SK-N-SH treated with all-trans-retinoic acid at 6 μM for 48 hours (cell line): ENCODE measurements at regions not wholly inside any gene's neighbourhood (a gene's known extent, or its start where the extent isn't known, plus 50 kb on each side); places are given as distances from the start of the nearest gene placed in this dataset.

Experiments
- ATAC-seq: fragments of 200-7000 bp; cut with Tn5 transposase; 3 replicates; pipeline ENCODE4 v1.9.1; 2020; ENCODE audit warnings: mild to moderate bottlenecking, moderate library complexity
- ARNTL ChIP-seq: fragments of 450-650 bp; formaldehyde crosslinking; IDR thresholded peaks from 2 replicates; pipeline ENCODE4 v1.5.0; 2020; ENCODE audit warnings: low read depth, mild to moderate bottlenecking, moderate library complexity, borderline replicate concordance
- BACH2 ChIP-seq: fragments of 250-450 bp; sonication (Bioruptor Pico); IDR thresholded peaks from 2 replicates; pipeline ENCODE4 v1.9.0; 2021; ENCODE audit warnings: mild to moderate bottlenecking, borderline replicate concordance
- CSDC2 ChIP-seq: fragments of 250-450 bp; sonication (Bioruptor Pico); IDR thresholded peaks from 2 replicates; pipeline ENCODE4 v1.5.0; 2020; ENCODE audit warnings: mild to moderate bottlenecking, moderate library complexity
- ESRRG ChIP-seq: fragments of 250-450 bp; sonication (Bioruptor Pico); IDR thresholded peaks from 2 replicates; pipeline ENCODE4 v1.6.1; 2021; ENCODE audit warnings: mild to moderate bottlenecking
- GLIS3 ChIP-seq: fragments of 250-450 bp; sonication (Bioruptor Pico); IDR thresholded peaks from 2 replicates; pipeline ENCODE4 v1.5.0; 2020; ENCODE audit warnings: mild to moderate bottlenecking, moderate library complexity
- OSR1 ChIP-seq: fragments of 250-450 bp; sonication (Bioruptor Pico); IDR thresholded peaks from 2 replicates; pipeline ENCODE4 v1.8.0; 2022; ENCODE audit warnings: moderate library complexity, mild to moderate bottlenecking, inconsistent platforms
- PATZ1 ChIP-seq: fragments of 250-450 bp; sonication (Bioruptor Pico); IDR thresholded peaks from 2 replicates; pipeline ENCODE4 v1.8.0; 2020; ENCODE audit warnings: mild to moderate bottlenecking, moderate library complexity, borderline replicate concordance
- POU6F1 ChIP-seq: fragments of 250-450 bp; sonication (Bioruptor Pico); IDR thresholded peaks from 2 replicates; pipeline ENCODE4 v1.8.0; 2021; ENCODE audit warnings: low read depth, mild to moderate bottlenecking, moderate library complexity, borderline replicate concordance
- PPARA ChIP-seq: fragments of 250-450 bp; sonication (Bioruptor Pico); IDR thresholded peaks from 2 replicates; pipeline ENCODE4 v1.5.0; 2020; ENCODE audit warnings: mild to moderate bottlenecking, borderline replicate concordance
- RARB ChIP-seq: fragments of 250-450 bp; sonication (Bioruptor Pico); IDR thresholded peaks from 2 replicates; pipeline ENCODE4 v1.8.0; 2021; ENCODE audit warnings: mild to moderate bottlenecking, moderate library complexity
- SNAI2 ChIP-seq: fragments of 250-450 bp; sonication (Bioruptor Pico); IDR thresholded peaks from 2 replicates; pipeline ENCODE4 v1.5.0; 2020; ENCODE audit warnings: mild to moderate bottlenecking, moderate library complexity
- TCF4 ChIP-seq: fragments of 250-450 bp; sonication (Bioruptor Pico); IDR thresholded peaks from 2 replicates; pipeline ENCODE4 v1.8.0; 2021; ENCODE audit warnings: mild to moderate bottlenecking, moderate library complexity, borderline replicate concordance
- TOX ChIP-seq: fragments of 250-450 bp; sonication (Bioruptor Pico); IDR thresholded peaks from 2 replicates; pipeline ENCODE4 v1.8.0; 2021; ENCODE audit warnings: mild to moderate bottlenecking, moderate library complexity, borderline replicate concordance
- TSHZ2 ChIP-seq: fragments of 250-450 bp; sonication (Bioruptor Pico); IDR thresholded peaks from 2 replicates; pipeline ENCODE4 v1.5.0; 2020; ENCODE audit warnings: mild to moderate bottlenecking, moderate library complexity
- ZC3H10 ChIP-seq: fragments of 250-450 bp; sonication (Bioruptor Pico); IDR thresholded peaks from 2 replicates; pipeline ENCODE4 v1.5.1; 2021; ENCODE audit warnings: mild to moderate bottlenecking, moderate library complexity
- ZFP3 ChIP-seq: fragments of 250-450 bp; sonication (Bioruptor Pico); IDR thresholded peaks from 2 replicates; pipeline ENCODE4 v1.5.0; 2020; ENCODE audit warnings: mild to moderate bottlenecking, moderate library complexity
- ZFP30 ChIP-seq: fragments of 450-650 bp; formaldehyde crosslinking; IDR thresholded peaks from 2 replicates; pipeline ENCODE4 v1.5.0; 2022; ENCODE audit warnings: mild to moderate bottlenecking, moderate library complexity
- ZNF565 ChIP-seq: fragments of 450-650 bp; formaldehyde crosslinking; conservative IDR thresholded peaks from 2 replicates; pipeline ENCODE4 v1.5.0; 2020; ENCODE audit warnings: low read depth, mild to moderate bottlenecking, moderate library complexity
- ZNF70 ChIP-seq: fragments of 450-650 bp; formaldehyde crosslinking; IDR thresholded peaks from 2 replicates; pipeline ENCODE4 v1.5.0; 2020; ENCODE audit warnings: mild to moderate bottlenecking, moderate library complexity
- TF ChIP-seq, protein P1 (sequence below): fragments of 250-450 bp; sonication (Bioruptor Pico); IDR thresholded peaks from 2 replicates; pipeline ENCODE4 v1.5.1; 2020; ENCODE audit warnings: low read depth, mild to moderate bottlenecking, moderate library complexity

DNA sequence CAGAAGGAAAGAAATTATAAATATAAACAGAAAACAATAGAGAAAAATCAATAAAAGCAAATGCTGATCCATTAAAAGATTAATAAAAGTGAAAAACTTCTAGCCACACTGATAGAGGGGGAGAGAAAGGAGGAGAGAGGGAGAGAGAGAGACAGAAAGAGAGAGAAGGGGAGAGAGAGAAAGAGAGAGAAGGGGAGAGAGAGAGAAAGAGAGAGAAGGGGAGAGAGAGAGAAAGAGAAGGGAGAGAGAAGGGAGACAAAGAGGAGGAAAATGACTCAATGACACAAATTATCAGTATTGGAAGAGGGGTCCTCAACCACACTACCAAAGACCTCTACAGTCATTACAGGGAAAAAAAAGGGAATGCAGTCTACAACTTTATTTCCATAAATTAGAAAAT lies 94.4 kb upstream of the VIPR2 start:
- no peak for ATAC-seq
- TF ChIP-seq ESRRG (CRISPR knock-in tag) (no peak), ZFP3 (CRISPR knock-in tag) (no peak), ZFP30 (CRISPR knock-in tag) (no peak), ZC3H10 (CRISPR knock-in tag) (no peak), OSR1 (CRISPR knock-in tag) (no peak), RARB (no peak), POU6F1 (CRISPR knock-in tag) (no peak), PPARA (CRISPR knock-in tag) (no peak), TSHZ2 (CRISPR knock-in tag) (no peak), ZNF70 (no peak), CSDC2 (CRISPR knock-in tag) (no peak), TCF4 (CRISPR knock-in tag) (no peak)

GRCh38 chr7:159238541-159238940 lies 93.9 kb upstream of the VIPR2 start:
- no peak for ATAC-seq
- TF ChIP-seq ZNF70 (no peak), ZC3H10 (CRISPR knock-in tag) (no peak), ESRRG (CRISPR knock-in tag) (no peak), OSR1 (CRISPR knock-in tag) (no peak), GLIS3 (CRISPR knock-in tag) (no peak), BACH2 (CRISPR knock-in tag) (no peak), PATZ1 (no peak), ZFP3 (CRISPR knock-in tag) (no peak), CSDC2 (CRISPR knock-in tag) (no peak)

- no peak for TF ChIP-seq OSR1 (CRISPR knock-in tag)
- TF ChIP-seq GLIS3 (CRISPR knock-in tag): no peak
- no peak for TF ChIP-seq ESRRG (CRISPR knock-in tag)
- no peak for TF ChIP-seq SNAI2
- TF ChIP-seq ZNF565 (CRISPR knock-in tag): no peak
- TF ChIP-seq POU6F1 (CRISPR knock-in tag): no peak
- TF ChIP-seq ARNTL (CRISPR knock-in tag): no peak
- TF ChIP-seq, protein P1, sequence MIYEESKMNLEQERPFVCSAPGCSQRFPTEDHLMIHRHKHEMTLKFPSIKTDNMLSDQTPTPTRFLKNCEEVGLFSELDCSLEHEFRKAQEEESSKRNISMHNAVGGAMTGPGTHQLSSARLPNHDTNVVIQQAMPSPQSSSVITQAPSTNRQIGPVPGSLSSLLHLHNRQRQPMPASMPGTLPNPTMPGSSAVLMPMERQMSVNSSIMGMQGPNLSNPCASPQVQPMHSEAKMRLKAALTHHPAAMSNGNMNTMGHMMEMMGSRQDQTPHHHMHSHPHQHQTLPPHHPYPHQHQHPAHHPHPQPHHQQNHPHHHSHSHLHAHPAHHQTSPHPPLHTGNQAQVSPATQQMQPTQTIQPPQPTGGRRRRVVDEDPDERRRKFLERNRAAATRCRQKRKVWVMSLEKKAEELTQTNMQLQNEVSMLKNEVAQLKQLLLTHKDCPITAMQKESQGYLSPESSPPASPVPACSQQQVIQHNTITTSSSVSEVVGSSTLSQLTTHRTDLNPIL (CRISPR knock-in tag): no peak
- no peak for TF ChIP-seq TOX (CRISPR knock-in tag)
- TF ChIP-seq, all 23 proteins: peak for 0
- ATAC-seq: no peak
Measured at GRCh38 chr7:159237022-159237653, 92.5 kb upstream of the VIPR2 start.
